ENCODE measurements at regions not wholly inside any gene's neighbourhood (a gene's known extent, or its start where the extent isn't known, plus 50 kb on each side); places are given as distances from the start of the nearest gene placed in this dataset.
"Not testable (repeated sequence)": the region's sequence is repeated elsewhere in the genome, so short reads cannot be mapped to it uniquely, and the experiment has no call there.

DNA sequence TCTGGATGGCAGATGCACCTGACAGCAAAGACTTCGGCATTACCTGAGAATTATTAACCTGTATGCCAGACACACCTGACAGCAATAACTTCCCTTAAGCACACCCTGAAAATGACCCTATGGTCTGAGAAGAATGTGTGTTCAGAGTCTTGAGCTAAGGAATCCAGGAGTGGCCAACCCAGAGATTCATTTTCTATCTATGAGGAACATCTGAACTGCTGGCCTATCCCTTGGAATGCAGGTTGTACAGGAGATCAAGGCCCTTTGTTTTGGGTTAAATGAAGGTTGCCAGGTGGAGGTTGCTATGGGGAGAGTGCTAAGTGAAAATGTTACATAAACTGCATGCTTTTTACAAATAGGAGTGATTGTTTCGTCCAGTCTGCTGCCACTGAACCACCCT, 200.9 kb upstream of the MEIS1 start:
- Mint-ChIP-seq H3K27ac (no peak overlapping the region), H3K4me1 (no peaks in the 10 kb centered on the region), H3K36me3 (ENCODE audit: low read depth) (no peaks in the 10 kb centered on the region), H3K27me3 (no peaks in the 10 kb centered on the region), H3K9me3 (no peaks in the 10 kb centered on the region), H3K4me3 (no peak overlapping the region)
- DNase-seq, result no peak
- ChIA-PET POLR2A (no interaction called here), CTCF (no interaction called here)

DNA sequence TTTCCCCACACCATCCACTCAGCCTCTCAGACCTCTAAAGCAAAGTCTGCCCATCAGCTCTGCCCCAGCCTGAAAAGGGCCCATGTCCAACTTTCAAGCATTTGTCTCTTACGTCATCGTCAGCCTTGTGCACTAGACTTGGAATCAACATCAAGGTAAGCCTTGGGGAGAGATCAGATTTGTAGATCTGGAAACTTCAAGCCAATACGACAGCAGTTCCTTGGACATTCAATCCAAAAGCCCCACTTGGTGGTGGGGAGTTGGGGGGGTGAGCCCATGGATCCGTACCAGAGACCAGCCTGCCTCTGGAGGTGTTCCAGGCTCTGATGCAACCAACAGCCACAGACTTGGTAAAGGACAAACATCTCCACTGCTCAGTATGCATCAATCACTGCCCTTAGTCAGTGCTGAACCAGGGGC, 206.8 kb upstream of the MEIS1 start:
- H3K27me3 Mint-ChIP-seq, result no peaks in the 10 kb centered on the region
- DNase-seq, result no peak
- H3K9me3 Mint-ChIP-seq, result no peaks in the 10 kb centered on the region
- no peak overlapping the region for H3K4me3 Mint-ChIP-seq
- H3K27ac Mint-ChIP-seq, result no peak overlapping the region
- CTCF ChIA-PET, result no interaction called here
- H3K36me3 Mint-ChIP-seq (ENCODE audit: low read depth), result no peaks in the 10 kb centered on the region
- H3K4me1 Mint-ChIP-seq, result no peaks in the 10 kb centered on the region
- POLR2A ChIA-PET, result no interaction called here

DNA sequence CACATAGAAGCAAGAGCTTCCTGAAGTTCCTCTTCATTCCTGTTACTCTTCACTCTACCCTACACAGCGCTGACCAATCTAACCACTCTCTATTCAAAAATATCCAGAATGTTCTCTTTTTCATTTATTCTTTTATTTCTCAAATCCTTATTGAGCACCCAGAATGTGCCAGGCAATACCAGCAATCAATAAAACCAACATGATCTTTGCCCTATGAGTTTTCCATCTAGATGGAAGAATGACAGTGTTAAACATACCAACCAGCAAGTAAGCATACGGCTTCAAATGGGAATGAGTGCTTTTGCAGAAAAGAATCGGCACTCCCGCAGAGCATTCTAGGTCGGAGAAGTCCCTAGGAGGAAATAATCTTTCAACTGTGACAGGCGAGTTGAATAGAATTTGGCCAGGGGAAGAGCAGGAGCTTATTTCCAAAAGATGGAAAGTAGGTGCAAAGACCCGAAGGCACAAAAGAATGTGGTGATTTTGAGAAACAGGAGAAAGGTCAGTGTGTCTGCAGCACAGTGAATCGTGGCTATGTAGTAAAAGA, 217.8 kb upstream of the MEIS1 start:
- no peaks in the 10 kb centered on the region for H3K36me3 Mint-ChIP-seq (ENCODE audit: low read depth)
- no peaks in the 10 kb centered on the region for H3K4me1 Mint-ChIP-seq
- no peak for DNase-seq
- H3K27me3 Mint-ChIP-seq, result no peaks in the 10 kb centered on the region
- H3K27ac Mint-ChIP-seq, result no peak overlapping the region
- no peak overlapping the region for H3K4me3 Mint-ChIP-seq
- peaks cover 7% of the 10 kb centered on the region for H3K9me3 Mint-ChIP-seq
- ChIA-PET POLR2A (no interaction called here), CTCF (no interaction called here)

DNA sequence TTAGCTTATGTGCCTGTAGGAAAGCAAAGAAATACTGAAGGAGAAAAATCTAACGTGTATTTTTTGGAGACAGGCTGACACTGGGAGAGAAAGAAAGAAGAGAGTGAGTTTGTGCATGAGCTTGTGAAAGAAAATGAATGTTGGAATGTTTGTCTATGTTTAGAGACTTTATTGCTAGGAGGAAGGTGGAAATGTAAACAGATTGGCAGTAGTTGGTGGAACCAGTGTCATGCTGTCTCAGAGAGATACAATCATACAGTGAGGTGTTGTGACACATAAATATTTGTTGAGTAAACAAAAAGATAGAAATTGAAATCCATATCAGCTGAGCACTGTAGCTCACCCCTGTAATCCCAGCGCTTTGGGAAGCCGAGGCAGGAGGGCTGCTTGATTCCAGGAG, 222.2 kb upstream of the MEIS1 start:
- Mint-ChIP-seq H3K27me3 (no peaks in the 10 kb centered on the region), H3K4me1 (no peaks in the 10 kb centered on the region), H3K4me3 (no peak overlapping the region), H3K9me3 (peaks cover 7% of the 10 kb centered on the region), H3K36me3 (ENCODE audit: low read depth) (no peaks in the 10 kb centered on the region), H3K27ac (no peak overlapping the region)
- DNase-seq, result no peak
- ChIA-PET POLR2A (no interaction called here), CTCF (no interaction called here)

DNA sequence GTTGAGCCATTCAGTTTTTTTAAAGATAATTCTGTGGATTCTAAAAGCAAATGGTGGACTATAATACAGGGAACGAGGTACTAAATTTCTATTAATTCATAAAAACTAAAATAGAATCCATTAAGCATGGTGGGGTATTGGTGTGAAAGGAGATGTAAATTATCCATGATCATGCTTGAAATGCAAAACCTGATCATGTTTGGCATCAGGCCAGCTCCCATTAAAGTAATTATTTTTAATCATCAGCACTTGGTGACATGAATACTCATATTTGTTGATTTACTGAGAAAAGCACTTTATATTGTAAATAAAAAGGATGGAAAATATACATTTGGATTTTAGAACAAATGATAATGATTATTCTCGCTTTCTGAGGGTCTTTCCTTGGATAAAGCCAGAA, 232.3 kb upstream of the MEIS1 start:
- Mint-ChIP-seq H3K4me3 (no peak overlapping the region), H3K27me3 (no peaks in the 10 kb centered on the region), H3K27ac (no peak overlapping the region), H3K36me3 (ENCODE audit: low read depth) (no peaks in the 10 kb centered on the region), H3K4me1 (no peaks in the 10 kb centered on the region), H3K9me3 (no peaks in the 10 kb centered on the region)
- CTCF ChIA-PET, result no interaction called here
- DNase-seq, result no peak
- POLR2A ChIA-PET, result no interaction called here

DNA sequence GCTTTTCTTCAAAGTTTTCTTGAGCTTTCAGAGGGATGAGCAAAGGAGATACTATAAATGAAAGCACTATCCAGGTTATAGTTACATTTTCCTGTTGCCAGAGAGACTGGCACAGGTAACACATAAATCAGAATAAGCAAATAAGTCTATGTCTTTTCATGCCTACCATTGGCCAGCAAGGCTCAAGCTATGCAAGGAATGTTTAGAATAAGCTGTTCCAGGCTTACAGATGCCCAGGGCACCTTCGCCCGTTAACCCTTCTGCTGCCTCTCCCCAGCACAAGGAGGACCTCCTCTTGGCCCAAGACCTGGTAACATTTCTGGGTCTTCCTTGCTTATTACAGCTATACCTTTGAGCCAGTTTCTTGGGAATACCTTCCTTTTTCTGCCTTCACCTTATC, 233.7 kb upstream of the MEIS1 start:
- ChIA-PET POLR2A (no interaction called here), CTCF (no interaction called here)
- Mint-ChIP-seq H3K9me3 (no peaks in the 10 kb centered on the region), H3K4me1 (no peaks in the 10 kb centered on the region), H3K27ac (no peak overlapping the region), H3K36me3 (ENCODE audit: low read depth) (no peaks in the 10 kb centered on the region), H3K4me3 (no peak overlapping the region), H3K27me3 (no peaks in the 10 kb centered on the region)
- no peak for DNase-seq

DNA sequence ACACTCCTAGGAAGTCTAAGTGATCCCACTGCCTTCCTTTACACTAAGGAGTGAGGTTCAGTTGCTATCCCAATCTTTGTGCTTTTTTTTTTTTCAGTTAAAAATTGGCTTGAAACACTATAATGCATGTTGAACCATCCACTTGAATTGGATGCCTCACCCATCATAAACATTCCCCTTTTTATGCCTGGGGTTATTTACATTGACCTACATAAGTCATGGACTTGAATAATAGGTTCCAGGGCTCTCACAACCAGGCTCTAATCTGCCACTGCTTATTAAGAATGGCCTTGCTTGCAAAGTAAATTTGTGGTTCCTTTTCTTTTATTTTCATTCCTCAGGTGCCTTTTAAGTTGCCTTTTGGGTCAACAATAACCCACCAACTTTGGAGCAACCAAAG, 236.1 kb upstream of the MEIS1 start:
- Mint-ChIP-seq H3K4me3 (no peak overlapping the region), H3K27me3 (no peaks in the 10 kb centered on the region), H3K9me3 (no peaks in the 10 kb centered on the region), H3K27ac (no peak overlapping the region), H3K36me3 (ENCODE audit: low read depth) (no peaks in the 10 kb centered on the region), H3K4me1 (no peaks in the 10 kb centered on the region)
- ChIA-PET CTCF (no interaction called here), POLR2A (no interaction called here)
- DNase-seq, result no peak

DNA sequence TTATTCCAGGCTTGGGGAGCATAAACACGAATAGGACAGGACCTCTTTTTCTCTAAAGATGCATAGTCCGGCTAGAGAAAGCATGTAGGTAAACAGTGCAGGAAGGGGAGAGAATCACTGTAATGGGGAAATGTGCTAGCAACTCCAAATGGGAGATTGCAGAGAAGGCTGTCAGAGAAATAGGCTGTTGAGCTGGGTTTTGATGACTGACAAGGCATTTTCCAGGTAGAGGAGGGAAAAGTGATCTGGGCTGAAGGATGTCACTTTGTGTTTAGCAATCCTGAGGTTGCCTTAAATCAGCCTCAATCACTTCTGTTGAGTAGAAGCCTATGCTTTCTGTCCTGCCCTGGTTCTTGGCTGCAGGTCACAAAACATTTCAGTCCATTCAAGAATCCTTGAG, 242.0 kb upstream of the MEIS1 start:
- Mint-ChIP-seq H3K4me1 (no peaks in the 10 kb centered on the region), H3K36me3 (ENCODE audit: low read depth) (no peaks in the 10 kb centered on the region), H3K27ac (no peak overlapping the region), H3K9me3 (no peaks in the 10 kb centered on the region), H3K27me3 (no peaks in the 10 kb centered on the region), H3K4me3 (no peak overlapping the region)
- ChIA-PET CTCF (no interaction called here), POLR2A (no interaction called here)
- DNase-seq, result no peak

DNA sequence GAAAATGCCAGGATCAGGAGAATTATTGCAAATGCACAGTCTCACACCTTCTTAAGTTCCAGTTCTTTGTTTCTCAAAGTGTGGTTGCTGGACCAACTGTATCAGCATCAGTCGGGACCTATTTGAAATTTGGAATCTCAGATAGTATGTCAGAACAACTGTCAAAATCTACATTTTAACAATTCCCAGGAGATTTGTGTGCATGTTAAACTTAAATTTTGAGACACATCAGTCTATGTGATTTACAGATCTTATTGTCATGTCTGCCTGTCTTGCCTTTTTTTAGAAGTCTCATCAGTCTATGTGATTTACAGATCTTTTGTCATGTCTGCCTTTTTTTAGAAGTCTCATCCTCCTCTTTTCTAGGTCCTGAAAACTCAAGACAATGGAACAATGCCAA, 243.6 kb upstream of the MEIS1 start:
- Mint-ChIP-seq H3K27ac (no peak overlapping the region), H3K27me3 (no peaks in the 10 kb centered on the region), H3K4me1 (no peaks in the 10 kb centered on the region), H3K4me3 (no peak overlapping the region), H3K36me3 (ENCODE audit: low read depth) (no peaks in the 10 kb centered on the region), H3K9me3 (no peaks in the 10 kb centered on the region)
- CTCF ChIA-PET, result interaction anchor here (0.6 kb wide), 1 partner anchor 387 kb away, joined by 3 read pairs; no protein-coding TSS in a partner anchor
- POLR2A ChIA-PET, result no interaction called here
- no peak for DNase-seq

DNA sequence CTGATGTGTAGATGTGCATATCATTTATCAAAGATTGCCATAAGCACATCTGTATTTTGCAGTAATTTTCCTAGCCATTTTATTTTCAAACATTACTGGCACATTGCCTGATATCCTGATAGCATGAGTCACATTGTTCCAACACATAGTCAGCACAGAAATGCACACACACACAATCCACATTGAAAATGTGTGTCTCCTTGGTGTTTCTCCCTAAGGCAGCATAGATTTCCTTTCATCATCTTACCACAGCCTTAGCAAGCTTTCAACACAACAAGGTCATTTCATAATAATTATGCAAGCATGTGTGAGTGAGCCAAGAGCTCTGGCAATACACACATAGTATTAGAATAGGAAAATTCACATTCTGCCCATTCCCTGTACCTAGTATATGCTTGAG, 245.4 kb upstream of the MEIS1 start:
- H3K27ac Mint-ChIP-seq, result no peak overlapping the region
- DNase-seq, result no peak
- H3K36me3 Mint-ChIP-seq (ENCODE audit: low read depth), result no peaks in the 10 kb centered on the region
- ChIA-PET POLR2A (no interaction called here), CTCF (no interaction called here)
- H3K27me3 Mint-ChIP-seq, result no peaks in the 10 kb centered on the region
- no peak overlapping the region for H3K4me3 Mint-ChIP-seq
- no peaks in the 10 kb centered on the region for H3K4me1 Mint-ChIP-seq
- H3K9me3 Mint-ChIP-seq, result no peaks in the 10 kb centered on the region

DNA sequence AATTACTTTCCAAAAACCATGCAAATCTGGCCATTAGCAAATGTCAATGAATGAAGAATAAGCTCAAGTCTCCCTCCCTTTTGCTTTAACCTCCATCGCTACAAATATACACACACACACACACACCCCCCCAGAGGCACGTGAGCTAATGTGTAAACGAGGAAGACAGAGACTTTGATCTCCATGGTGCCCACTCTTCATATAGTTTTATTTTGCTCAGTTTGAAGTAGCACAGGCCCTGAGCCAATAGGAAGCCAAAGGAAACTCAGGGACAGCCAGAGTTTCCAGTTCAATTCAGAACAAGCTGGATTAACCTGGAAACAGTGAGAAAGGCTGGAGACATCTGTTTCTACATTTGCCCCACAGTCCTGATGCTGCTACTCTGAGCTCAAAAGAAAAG, 248.4 kb upstream of the MEIS1 start:
- ChIA-PET POLR2A (no interaction called here), CTCF (no interaction called here)
- DNase-seq, result no peak
- H3K4me1 Mint-ChIP-seq, result no peaks in the 10 kb centered on the region
- H3K9me3 Mint-ChIP-seq, result peaks cover 2% of the 10 kb centered on the region
- H3K27ac Mint-ChIP-seq, result no peak overlapping the region
- H3K27me3 Mint-ChIP-seq, result no peaks in the 10 kb centered on the region
- H3K4me3 Mint-ChIP-seq, result no peak overlapping the region
- no peaks in the 10 kb centered on the region for H3K36me3 Mint-ChIP-seq (ENCODE audit: low read depth)

DNA sequence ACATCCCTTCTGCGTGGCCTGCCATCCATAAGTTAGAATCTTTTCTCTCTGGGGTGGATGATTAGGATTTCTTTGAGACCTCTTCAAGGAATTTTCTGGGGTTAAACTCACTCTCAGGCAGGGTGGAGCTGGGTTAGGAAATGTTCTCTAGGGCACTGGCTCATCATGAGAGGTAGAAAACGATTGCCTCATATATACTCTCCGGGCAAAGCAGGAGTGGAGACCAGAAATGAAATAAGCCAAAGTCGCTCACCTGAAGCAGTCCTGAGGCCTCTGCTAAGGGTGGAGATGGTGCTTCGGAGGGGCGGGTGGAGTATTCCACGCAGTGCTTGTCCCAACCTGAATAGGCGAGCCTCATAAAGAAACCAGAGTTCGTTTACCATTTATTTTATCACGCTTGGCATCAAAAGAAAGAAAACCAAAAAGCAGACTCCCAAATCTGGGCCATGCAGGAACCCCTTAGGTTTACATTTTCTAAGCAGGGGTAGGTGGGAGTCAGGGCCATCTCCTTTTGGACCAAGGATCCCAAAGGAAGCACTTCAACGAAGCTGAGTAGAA, 249.3 kb upstream of the MEIS1 start:
- peaks cover 2% of the 10 kb centered on the region for H3K9me3 Mint-ChIP-seq
- no peak for DNase-seq
- no peak overlapping the region for H3K27ac Mint-ChIP-seq
- no peaks in the 10 kb centered on the region for H3K4me1 Mint-ChIP-seq
- ChIA-PET CTCF (no interaction called here), POLR2A (no interaction called here)
- H3K36me3 Mint-ChIP-seq (ENCODE audit: low read depth), result no peaks in the 10 kb centered on the region
- H3K27me3 Mint-ChIP-seq, result no peaks in the 10 kb centered on the region
- H3K4me3 Mint-ChIP-seq, result no peak overlapping the region

DNA sequence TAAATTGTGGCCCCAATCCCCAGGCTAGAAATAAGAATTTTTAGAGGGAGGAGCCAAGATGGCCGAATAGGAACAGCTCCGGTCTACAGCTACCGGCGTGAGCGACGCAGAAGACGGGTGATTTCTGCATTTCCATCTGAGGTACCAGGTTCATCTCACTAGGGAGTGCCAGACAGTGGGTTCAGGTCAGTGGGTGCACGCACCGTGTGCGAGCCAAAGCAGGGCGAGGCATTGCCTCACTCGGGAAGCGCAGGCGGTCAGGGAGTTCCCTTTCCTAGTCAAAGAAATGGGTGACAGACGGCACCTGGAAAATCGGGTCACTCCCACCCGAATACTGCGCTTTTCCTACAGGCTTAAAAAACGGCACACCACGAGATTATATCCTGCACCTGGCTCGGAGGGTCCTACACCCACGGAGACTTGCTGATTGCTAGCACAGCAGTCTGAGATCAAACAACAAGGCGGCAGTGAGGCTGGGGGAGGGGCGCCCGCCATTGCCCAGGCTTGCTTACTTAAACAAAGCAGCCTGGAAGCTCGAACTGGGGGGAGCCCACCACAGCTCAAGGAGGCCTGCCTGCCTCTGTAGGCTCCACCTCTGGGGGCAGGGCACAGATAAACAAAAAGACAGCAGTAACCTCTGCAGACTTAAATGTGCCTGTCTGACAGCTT, 257.7 kb upstream of the MEIS1 start:
- H3K4me3 Mint-ChIP-seq; H3K27me3 Mint-ChIP-seq; DNase-seq; H3K36me3 Mint-ChIP-seq (ENCODE audit: low read depth); H3K4me1 Mint-ChIP-seq; POLR2A ChIA-PET; H3K9me3 Mint-ChIP-seq; CTCF ChIA-PET; H3K27ac Mint-ChIP-seq: not testable (repeated sequence)

DNA sequence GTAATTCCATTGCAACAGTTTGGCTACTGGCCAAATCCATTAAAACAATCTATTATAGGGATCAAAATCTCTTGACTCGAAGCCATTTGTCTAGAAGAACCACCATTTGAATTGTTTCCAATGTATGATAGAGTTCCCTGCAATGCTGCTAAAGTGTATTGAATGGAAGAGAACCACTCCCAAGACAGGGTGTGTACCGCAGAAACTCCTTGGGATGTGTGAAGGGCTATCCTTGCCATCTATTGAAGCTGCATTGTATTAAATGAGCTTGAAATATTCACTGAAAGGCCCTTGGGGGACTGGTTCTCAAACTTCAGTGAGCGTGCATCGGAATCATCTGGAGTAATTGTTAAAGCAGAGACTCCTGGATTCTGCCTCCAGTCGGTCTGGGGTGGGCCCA, 260.4 kb upstream of the MEIS1 start:
- Mint-ChIP-seq H3K4me3 (no peak overlapping the region), H3K27me3 (no peaks in the 10 kb centered on the region)
- POLR2A ChIA-PET, result no interaction called here

More for the DNA sequence above, 260.4 kb upstream of the MEIS1 start:
- H3K36me3 Mint-ChIP-seq (ENCODE audit: low read depth), result no peaks in the 10 kb centered on the region
- DNase-seq, result no peak
- H3K9me3 Mint-ChIP-seq, result no peaks in the 10 kb centered on the region
- no peaks in the 10 kb centered on the region for H3K4me1 Mint-ChIP-seq
- no peak overlapping the region for H3K27ac Mint-ChIP-seq
- CTCF ChIA-PET, result no interaction called here

Measured in activated CD4-positive, alpha-beta T cell treated with anti-CD3 and anti-CD28 coated beads, Interleukin-2, amount 10 ng/mL, durations not matched to agents 7 days and 5 days (primary cell).